Loucy (cell line): ENCODE measurements at regions not wholly inside any gene's neighbourhood (a gene's known extent, or its start where the extent isn't known, plus 50 kb on each side); places are given as distances from the start of the nearest gene placed in this dataset.

Experiments used
- H2AFZ ChIP-seq: fragments of 200-600 bp; sonication (generic); 2 replicates; pipeline ENCODE4 v1.6.0; 2016; ENCODE audit warnings: antibody characterized with exemption, mild to moderate bottlenecking, low read length, moderate library complexity
- H3F3A ChIP-seq: fragments of 200-600 bp; 2 replicates; pipeline ENCODE4 v1.6.0; 2016; ENCODE audit warnings: antibody characterized with exemption, low read depth, mild to moderate bottlenecking
- H3K27me3 ChIP-seq: fragments of 200-600 bp; sonication (generic); 2 replicates; pipeline ENCODE4 v1.6.1; 2014; ENCODE audit warnings: low read length, mild to moderate bottlenecking; ENCODE audit not compliant: insufficient read depth, poor library complexity, severe bottlenecking
- H3K36me3 ChIP-seq: fragments of 200-600 bp; sonication (generic); 2 replicates; pipeline ENCODE4 v1.6.1; 2016; ENCODE audit warnings: low read length; ENCODE audit not compliant: insufficient read depth
- H3K4me1 ChIP-seq: fragments of 200-600 bp; sonication (generic); 2 replicates; pipeline ENCODE4 v1.5.1; 2014; ENCODE audit warnings: low read length, mild to moderate bottlenecking; ENCODE audit not compliant: insufficient read depth, poor library complexity, severe bottlenecking
- H3K4me2 ChIP-seq: fragments of 200-600 bp; sonication (generic); 2 replicates; pipeline ENCODE4 v1.6.0; 2014; ENCODE audit warnings: antibody characterized with exemption, low read length, low read depth, mild to moderate bottlenecking; ENCODE audit not compliant: poor library complexity, severe bottlenecking
- H3K4me3 ChIP-seq: fragments of 200-600 bp; sonication (generic); 2 replicates; pipeline ENCODE4 v1.5.1; 2014; ENCODE audit warnings: low read length, mild to moderate bottlenecking, mixed read lengths; ENCODE audit not compliant: poor library complexity, severe bottlenecking
- H3K79me2 ChIP-seq: fragments of 200-600 bp; sonication (generic); 2 replicates; pipeline ENCODE4 v1.6.1; 2014; ENCODE audit warnings: low read length; ENCODE audit not compliant: insufficient read depth
- H3K9ac ChIP-seq: fragments of 200-600 bp; sonication (generic); 2 replicates; pipeline ENCODE4 v1.6.0; 2014; ENCODE audit warnings: mild to moderate bottlenecking, low read depth, low read length, moderate library complexity; ENCODE audit not compliant: poor library complexity, severe bottlenecking
- H3K9me2 ChIP-seq: fragments of 200-600 bp; sonication (generic); replicated peaks from 2 replicates; pipeline ENCODE4 v1.6.1; 2016; ENCODE audit warnings: low read depth, low read length, mixed read lengths
- H3K9me3 ChIP-seq: fragments of 200-600 bp; sonication (generic); 2 replicates; pipeline ENCODE4 v1.6.1; 2014; ENCODE audit warnings: mild to moderate bottlenecking, antibody characterized with exemption, low read length, low read depth; ENCODE audit not compliant: insufficient read depth
- H4K20me1 ChIP-seq: fragments of 200-600 bp; sonication (generic); 2 replicates; pipeline ENCODE4 v1.6.0; 2014; ENCODE audit warnings: antibody characterized with exemption, low read length, mild to moderate bottlenecking; ENCODE audit not compliant: insufficient read depth, poor library complexity, severe bottlenecking
- EZH2phosphoT487 ChIP-seq: fragments of 200-600 bp; IDR thresholded peaks from 2 replicates; pipeline ENCODE4 v1.6.1; 2018; ENCODE audit warnings: antibody characterized with exemption, mild to moderate bottlenecking, moderate library complexity, borderline replicate concordance
- TF ChIP-seq, protein P1 (sequence below): fragments of 200-600 bp; sonication (generic); conservative IDR thresholded peaks from 2 replicates; pipeline ENCODE4 v1.5.1; 2014; ENCODE audit warnings: mild to moderate bottlenecking, antibody characterized with exemption, low read length

DNA sequence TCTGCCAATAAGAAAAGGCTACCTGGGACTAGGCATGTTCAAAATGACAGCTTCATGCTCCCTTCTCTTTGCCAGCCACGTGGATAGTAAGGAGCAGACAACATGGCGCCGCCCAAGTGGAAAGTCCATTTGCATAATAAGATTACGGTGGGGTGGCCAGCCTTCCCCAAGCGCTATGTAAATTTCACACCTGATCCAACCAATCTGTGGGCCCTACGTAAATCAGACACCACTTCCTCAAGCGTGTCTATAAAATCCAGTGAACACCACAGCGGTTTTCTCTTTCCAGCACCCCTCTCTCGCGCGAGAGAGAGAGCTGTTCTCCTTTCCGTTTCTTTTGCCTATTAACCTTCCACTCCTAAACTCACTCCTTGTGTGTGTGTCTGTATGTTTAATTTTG lies 140.3 kb upstream of the ERCC4 start:
- no peaks in the 10 kb centered on the region for H4K20me1 ChIP-seq
- no peaks in the 10 kb centered on the region for H3K36me3 ChIP-seq
- no peak overlapping the region for H3K9ac ChIP-seq
- TF ChIP-seq, protein P1, sequence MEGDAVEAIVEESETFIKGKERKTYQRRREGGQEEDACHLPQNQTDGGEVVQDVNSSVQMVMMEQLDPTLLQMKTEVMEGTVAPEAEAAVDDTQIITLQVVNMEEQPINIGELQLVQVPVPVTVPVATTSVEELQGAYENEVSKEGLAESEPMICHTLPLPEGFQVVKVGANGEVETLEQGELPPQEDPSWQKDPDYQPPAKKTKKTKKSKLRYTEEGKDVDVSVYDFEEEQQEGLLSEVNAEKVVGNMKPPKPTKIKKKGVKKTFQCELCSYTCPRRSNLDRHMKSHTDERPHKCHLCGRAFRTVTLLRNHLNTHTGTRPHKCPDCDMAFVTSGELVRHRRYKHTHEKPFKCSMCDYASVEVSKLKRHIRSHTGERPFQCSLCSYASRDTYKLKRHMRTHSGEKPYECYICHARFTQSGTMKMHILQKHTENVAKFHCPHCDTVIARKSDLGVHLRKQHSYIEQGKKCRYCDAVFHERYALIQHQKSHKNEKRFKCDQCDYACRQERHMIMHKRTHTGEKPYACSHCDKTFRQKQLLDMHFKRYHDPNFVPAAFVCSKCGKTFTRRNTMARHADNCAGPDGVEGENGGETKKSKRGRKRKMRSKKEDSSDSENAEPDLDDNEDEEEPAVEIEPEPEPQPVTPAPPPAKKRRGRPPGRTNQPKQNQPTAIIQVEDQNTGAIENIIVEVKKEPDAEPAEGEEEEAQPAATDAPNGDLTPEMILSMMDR = no peak
- TF ChIP-seq EZH2phosphoT487 = no peak
- no peaks in the 10 kb centered on the region for H3K9me3 ChIP-seq
- no peaks in the 10 kb centered on the region for H3K4me1 ChIP-seq
- H3F3A ChIP-seq = no peaks in the 10 kb centered on the region
- no peak overlapping the region for H3K4me2 ChIP-seq
- no peaks in the 10 kb centered on the region for H3K9me2 ChIP-seq
- no peaks in the 10 kb centered on the region for H3K79me2 ChIP-seq
- H2AFZ ChIP-seq = no peak overlapping the region
- no peak overlapping the region for H3K4me3 ChIP-seq
- H3K27me3 ChIP-seq = no peaks in the 10 kb centered on the region

DNA sequence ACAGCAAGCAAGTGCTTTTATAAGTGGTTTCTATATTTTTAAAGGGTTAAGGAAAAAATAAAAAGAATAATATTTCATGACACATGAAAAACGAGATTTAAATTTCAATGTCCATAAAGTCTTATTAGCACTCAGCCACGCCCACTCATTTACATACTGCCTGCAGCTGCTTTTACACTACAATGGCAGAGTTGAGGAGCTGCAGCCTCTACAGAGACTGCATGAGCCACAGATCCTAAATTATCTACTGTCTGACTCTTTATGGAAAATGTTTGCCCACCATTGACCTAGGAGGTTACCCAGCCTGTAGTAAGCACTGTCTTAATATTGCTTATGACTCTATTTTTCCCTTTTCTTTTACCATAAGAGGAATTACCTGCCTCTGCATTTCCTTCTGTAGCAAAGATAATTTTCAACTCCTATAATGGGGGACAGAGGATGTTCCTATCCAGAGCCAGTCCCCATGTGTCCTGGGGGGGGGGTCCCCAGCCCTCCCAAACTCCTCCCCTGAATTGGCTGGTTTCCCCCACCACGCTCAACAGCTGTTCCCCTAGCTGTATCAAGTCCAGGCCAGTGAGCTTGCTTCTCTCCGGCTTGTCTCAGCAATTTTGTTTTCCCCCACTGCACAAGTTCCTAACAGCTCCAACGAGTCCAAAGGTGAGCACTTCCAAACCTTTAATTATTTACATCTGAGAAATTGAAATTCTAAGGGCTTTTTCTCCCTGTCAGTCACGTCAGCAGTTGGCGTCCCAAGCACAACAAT lies 139.4 kb upstream of the ERCC4 start:
- no peak overlapping the region for H2AFZ ChIP-seq

DNA sequence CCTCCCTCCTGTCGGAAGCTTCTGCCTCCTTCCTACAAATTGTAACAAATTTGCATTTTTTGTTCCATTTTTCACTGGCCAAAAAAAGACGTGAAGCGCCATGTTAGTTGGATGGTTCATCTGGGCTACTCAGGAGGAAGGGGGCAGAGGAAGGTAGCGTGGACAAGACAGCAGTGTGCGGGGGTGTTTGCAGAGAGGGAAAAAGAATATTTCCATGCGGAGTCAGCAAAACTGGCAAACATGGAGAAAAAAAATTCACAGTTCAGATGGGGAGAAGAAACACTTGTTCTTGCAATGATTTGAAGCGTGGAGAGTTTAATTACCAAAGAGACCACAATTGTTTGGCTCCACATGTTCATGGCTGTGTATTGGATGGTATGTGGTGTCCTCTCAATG lies 138.8 kb upstream of the ERCC4 start:
- Histone ChIP-seq H3K79me2 (no peaks in the 10 kb centered on the region), H3K36me3 (no peaks in the 10 kb centered on the region), H3K4me1 (no peaks in the 10 kb centered on the region), H4K20me1 (no peaks in the 10 kb centered on the region), H3K9me2 (no peaks in the 10 kb centered on the region), H3K9me3 (no peaks in the 10 kb centered on the region), H3F3A (no peaks in the 10 kb centered on the region), H2AFZ (no peak overlapping the region), H3K9ac (no peak overlapping the region), H3K4me3 (no peak overlapping the region), H3K27me3 (no peaks in the 10 kb centered on the region), H3K4me2 (no peak overlapping the region)
- TF ChIP-seq EZH2phosphoT487 = no peak
- TF ChIP-seq, protein P1 = no peak

More for the DNA sequence above, 139.4 kb upstream of the ERCC4 start:
- no peak overlapping the region for H3K4me3 ChIP-seq
- no peak for TF ChIP-seq EZH2phosphoT487
- TF ChIP-seq, protein P1 = no peak
- H3K4me1 ChIP-seq = no peaks in the 10 kb centered on the region
- H3K27me3 ChIP-seq = no peaks in the 10 kb centered on the region
- no peaks in the 10 kb centered on the region for H3K9me2 ChIP-seq
- H3K9ac ChIP-seq = no peak overlapping the region
- no peaks in the 10 kb centered on the region for H3K79me2 ChIP-seq
- H4K20me1 ChIP-seq = no peaks in the 10 kb centered on the region
- H3K36me3 ChIP-seq = no peaks in the 10 kb centered on the region
- H3K9me3 ChIP-seq = no peaks in the 10 kb centered on the region
- H3K4me2 ChIP-seq = no peak overlapping the region
- no peaks in the 10 kb centered on the region for H3F3A ChIP-seq
